HG03378 (cell line): ENCODE measurements at regions not wholly inside any gene's neighbourhood (a gene's known extent, or its start where the extent isn't known, plus 50 kb on each side); places are given as distances from the start of the nearest gene placed in this dataset.
"Not testable (repeated sequence)": the region's sequence is repeated elsewhere in the genome, so short reads cannot be mapped to it uniquely, and the experiment has no call there.

Experiments used
- ATAC-seq: cut with Tn5 transposase; IDR thresholded peaks from one replicate; pipeline ENCODE4 v1.9.1; 2021; ENCODE audit warnings: mild to moderate bottlenecking, moderate library complexity; ENCODE audit not compliant: unreplicated experiment

DNA sequence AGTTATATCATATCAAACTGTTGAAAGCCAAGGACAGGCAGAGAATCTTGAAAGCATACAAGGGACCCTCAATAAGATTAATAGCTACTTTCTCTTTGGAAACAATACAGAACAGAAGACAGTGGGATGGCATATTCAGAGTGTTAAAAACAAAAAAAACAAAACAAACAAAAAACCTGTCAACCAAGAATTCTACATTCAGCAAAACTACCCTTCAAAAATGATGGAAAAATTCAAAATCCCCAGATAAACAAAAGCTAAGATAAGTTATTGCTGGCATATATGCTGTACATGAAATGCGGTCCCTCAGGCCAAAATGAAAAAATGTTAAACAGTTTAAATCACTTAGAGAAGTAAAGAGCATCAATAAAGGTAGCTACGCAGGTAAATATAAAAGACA, 425.1 kb downstream of the ACTL7B start:
- no peak for ATAC-seq

DNA sequence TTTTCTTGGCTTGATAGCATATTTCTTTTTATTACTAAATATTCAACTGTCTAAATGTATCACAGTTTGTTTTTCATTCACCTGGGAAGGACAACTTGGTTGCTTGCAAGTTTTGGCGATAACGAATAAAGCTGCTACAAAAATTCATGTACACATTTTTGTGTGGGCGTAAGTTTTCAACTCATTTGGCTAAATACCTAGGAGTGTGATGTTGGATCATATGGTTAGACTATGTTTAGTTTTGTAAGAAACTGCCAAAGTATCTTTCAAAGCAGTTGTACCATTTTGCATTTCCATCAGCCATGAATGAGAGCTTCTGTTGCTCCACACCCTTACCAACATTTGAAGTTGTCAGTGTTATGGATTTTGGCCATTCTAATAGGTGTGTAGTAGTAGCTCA, 428.0 kb downstream of the ACTL7B start:
- ATAC-seq: no peak

DNA sequence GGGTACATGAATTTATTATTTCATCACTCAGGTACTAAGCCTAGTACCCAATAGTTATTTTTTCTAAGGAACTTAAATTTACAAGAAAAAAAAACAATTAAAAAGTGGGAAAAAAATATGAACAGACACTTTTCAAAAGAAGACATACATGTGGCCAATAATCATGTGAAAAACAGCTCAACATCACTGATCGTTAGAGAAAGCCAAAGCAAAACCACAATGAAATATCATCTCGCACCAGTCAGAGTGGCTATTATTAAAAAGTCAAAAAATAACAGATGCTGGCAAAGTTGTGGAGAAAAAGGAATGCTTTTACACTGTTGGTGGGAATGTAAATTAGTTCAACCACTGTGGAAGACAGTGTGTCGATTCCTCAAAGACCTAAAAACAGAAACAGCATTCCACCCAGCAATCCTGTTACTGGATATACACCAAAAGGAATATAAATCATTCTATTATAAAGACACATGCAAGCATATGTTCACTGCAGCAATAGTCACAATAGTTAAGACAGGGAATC, 429.3 kb downstream of the ACTL7B start:
- not testable (repeated sequence) for ATAC-seq

DNA sequence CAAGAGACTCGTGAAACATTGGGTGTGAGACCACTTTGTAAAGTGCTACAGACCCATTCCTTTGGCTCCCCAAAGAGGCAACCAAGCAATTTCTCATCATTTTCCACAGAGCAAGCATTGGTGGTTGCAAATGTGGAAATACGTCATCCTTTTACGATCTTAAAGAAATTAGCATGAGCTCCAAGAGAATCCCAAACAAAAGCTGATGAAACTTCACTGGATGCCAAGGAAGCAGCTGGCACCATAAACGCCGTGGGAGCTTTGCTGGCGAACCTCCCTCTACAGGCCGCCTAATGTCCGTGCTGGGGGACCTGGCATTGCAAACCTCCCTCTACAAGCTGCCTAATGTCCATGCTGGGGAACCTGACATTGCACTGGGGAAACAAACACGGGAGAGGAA, 432.4 kb downstream of the ACTL7B start:
- ATAC-seq: no peak

DNA sequence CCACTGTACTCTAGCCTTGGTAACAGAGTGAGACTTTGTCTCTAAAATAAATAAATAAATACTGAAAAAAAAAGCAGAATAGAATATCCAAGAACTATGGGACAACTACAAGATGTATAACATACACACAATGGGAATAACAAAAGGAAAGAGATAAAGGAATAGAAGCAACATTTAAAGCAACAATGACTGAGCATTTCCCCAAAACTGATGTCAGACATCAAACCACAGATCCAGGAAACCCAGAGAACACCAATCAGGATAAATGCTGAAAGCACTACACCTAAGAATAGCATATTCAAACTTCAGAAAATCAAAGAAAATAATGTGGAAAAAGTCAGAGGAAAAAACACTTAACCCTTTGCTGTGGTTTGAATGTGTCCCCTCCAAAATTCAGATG, 436.4 kb downstream of the ACTL7B start:
- no peak for ATAC-seq

DNA sequence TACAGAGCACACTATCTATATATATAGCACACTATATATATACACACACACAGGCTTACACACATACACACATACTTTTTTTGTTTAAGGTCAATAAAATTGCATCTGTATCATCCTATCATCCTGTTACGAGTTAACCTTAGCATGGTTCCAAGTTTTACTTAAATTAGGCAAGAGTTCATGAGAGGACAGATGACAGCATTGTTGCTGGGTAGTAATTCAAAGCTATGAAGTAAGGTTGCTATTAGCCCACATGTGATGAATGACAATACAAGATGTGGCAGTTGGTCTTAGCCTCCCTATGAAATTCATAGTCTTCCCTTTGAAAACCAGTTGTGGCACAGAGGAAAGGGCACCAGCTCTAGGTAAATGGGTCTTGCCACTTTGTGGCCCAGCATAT, 438.1 kb downstream of the ACTL7B start:
- ATAC-seq: no peak

DNA sequence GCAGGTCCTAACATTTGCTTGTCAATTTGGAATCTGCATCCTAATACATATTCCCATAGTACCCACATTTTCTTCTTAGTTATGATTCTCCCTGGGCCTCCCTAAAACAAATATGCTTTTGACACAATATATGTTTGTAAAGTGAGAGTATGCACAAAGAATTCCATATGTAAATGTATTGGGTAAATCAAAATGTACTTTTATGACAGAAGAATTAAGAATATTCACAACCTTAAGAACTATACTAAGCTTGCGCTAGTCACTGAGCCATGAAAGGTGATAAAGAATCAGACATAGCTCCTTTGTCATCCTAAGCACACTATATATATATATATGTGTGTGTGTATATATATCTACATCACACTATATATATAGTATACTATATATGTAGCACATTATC, 438.5 kb downstream of the ACTL7B start:
- no peak for ATAC-seq

DNA sequence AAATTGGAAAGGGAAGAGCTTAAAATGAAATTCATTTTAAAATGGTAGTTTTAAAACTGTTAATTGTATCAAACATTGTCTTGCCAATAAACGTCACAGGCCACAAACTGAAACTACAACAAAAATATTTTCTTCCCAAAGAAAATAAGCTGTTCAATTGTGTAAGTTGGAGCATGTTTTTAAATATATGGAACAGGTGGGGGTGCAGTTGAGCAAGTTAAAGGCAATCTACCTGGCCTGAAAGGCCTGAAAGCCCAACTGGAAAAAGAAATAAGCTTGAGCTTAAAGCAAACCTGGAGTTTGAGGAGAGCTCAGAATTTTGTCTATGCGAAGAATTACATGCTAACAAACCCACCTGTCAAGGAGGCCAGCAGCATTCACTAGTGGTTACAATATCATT, 439.5 kb downstream of the ACTL7B start:
- no peak for ATAC-seq

DNA sequence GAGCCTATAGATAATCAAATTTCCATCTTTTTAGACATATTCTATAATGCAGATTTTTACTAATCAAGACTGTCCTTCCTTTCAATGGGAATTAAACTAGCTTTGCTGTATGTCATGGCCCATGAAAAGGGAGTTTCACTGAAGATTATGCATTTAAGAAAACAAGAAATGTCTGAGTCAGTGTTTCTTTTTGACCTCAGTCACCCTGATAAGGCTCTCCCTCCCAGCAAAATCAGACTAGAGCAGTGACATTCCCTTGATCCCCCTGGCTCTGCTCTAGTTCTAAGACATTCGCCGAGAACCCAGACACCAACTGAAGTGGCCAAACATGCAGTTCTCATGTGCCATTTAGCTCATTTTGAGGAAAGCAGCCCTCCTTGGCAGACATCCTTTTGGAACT, 442.0 kb downstream of the ACTL7B start:
- ATAC-seq: no peak

DNA sequence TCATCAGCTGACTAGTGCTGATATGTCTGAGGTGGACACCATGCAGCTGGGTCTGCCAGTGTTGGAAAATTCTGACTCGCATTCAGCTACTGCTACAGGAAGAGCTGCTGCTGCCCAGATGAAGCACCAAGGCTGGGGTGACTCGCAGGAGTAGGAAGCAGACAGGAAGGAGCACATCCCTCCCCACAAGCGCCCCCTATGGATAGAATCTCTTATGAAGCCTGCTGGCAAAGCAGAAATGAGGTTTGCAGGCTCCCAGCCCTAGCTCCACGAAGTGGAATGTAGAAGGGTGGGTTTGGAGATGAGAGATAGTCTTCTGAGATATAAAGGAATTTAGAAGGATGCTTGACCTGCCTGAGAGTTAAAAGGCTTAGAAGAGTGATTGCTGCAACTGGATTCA, 443.0 kb downstream of the ACTL7B start:
- ATAC-seq: no peak

DNA sequence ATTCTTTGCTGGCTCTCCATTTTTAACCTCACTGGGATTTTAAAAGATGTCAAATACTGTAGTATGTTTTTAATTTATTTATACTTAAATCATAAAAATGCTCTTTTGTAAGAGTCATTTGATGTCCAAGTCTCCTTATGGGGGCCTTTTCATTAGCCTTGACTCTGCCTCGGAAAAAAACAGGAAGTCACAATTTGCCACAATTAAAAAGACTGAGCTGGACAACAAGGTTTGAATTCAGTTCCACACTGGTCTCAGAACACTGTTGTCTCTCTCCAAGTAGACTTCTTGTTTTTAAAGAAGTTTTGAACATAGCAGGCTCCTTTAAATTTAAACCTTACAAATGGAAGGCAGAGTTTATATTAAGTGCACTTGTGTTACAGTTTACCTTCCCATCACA, 444.2 kb downstream of the ACTL7B start:
- no peak for ATAC-seq

DNA sequence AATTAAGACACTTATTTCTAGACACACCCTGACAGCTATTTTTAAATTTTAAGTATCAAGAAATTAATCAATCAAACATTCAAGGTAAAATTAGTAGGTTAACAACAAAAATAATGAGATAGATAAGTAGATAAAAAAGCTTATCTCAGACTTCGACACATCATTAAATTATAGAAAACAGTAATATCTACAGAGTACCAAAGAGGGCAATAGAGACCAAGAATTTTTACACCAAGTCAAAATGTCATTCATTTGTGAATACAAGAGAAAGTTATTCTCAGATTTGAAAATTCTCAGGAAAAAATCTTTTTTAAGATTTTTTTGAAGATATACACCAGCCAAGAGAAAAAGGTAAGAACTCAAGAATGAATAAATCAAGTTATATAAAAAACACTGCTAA, 445.6 kb downstream of the ACTL7B start:
- ATAC-seq: no peak

DNA sequence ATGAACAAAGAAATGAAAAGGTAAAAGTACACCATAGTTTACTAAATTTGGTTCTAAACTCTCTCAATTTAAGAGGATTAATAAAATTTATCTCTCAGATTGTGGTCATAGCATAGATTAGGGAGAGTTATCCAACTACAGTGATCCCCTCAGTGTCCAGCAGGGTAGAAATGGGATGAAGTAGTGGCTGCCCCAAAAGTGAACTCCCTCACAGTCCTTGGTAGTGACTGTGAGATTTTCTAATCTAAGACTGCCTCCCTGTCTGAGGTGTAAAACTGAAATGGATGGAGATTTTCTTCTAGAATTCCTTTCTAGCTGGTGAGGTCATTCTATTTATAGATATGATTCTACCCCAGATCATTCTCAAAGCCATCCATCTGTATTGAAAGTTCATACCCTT, 455.5 kb downstream of the ACTL7B start:
- ATAC-seq: no peak

DNA sequence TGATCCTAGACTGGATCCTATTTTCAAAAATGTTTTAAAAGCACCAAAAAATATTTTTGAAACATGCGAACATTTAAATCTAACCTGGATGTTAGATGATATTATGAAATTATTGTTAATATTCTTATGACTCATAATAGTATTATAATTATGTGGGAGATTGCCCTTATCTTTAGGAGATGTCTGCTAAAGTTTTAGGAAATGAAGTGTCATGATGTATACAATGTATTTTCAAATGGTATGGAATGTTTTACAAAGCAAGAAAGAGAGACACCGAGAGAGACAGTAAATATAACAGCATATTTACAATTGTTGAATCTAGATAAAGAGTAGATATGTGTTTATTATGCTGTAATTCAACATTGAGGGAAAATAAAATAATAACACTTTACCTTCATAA, 455.9 kb downstream of the ACTL7B start:
- ATAC-seq: no peak

DNA sequence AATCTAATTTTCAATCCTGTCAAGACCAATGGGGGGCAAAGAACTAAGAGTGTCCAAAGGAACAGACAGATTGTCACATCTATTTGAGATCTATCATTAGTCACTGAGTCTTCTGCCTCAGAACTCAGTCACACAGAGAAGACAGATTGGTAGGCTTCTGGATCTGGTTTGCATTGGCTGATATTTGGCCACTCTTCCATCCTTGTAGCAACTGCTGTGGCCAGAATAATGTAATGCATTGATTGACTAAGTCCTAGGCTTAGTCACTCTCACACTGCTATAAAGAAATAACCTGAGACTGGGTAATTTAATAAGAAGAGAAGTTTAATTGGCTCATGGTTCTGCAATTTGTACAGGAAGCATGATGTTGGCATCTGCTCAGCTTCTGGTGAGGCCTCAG, 458.5 kb downstream of the ACTL7B start:
- ATAC-seq: no peak

DNA sequence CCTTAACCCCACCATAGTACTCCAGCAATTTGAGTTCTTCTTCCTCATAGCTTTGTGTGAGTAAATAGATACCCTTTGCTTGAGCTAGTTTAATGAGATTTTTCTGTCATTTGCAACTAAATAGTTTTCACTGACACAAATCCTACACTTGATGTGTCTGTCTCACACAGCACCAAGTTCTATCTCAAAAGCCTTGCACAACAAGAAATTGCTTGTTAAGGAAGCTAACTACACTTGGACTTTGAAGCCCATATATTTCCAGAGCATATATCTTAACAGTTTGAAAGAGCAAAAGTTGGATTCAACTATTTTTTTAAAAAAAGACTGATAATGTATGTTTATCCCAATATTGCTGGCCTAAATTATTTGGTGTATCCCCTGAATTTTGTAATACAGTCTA, 459.2 kb downstream of the ACTL7B start:
- no peak for ATAC-seq

DNA sequence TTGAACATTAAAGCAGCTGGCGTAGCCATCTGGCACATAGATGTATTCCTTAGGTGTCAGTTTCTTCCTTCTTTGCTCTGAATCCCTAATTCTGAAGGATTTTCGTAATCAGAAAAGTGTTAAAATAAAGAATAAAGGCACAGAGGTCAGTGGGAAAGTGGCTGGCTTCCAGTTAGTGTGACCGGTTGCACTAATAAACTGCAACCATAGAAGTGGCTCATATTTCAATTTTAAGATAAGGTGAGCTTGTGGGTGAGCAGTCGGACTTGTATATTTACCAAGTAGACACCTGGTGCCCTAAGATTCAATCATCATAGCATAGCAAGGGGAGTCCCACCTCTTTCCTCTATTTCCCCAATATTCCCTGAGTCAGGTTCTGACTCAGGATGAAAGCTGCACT, 459.6 kb downstream of the ACTL7B start:
- ATAC-seq: no peak

DNA sequence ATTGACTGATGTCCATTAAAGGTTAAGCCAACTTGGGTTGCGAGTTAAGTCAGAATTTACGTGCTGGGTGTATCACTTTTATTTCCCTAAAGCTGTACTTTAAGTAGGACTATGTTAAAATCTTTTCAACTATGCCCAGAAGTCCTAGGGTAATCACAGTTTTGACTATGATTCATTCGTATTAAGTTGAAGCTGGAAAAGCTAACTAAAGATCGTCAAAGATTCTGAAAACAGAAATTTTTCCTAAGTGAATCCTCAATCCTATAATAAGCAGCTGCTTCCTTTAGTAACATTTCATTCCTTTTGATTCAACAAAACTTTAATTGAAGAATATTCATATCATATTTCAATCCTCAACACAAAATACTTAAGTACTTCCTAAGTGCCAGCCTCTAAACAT, 460.4 kb downstream of the ACTL7B start:
- no peak for ATAC-seq

DNA sequence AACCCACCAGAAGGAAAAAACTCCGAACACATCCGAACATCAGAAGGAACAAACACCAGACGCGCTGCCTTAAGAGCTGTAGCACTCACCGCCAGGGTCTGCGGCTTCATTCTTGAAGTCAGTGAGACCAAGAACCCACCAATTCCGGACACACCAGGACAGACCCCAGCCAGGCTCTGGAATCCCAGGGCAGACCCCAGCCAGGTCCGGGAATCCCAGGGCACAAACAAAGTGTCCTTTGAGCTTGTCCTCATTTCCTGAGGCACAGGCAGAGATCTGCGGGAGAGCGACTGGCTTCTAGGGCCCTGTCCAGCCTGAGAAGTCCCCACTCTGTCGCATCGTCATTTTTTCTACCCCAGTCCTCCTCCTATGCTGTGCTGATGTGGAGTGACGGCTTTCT, 461.1 kb downstream of the ACTL7B start:
- no peak for ATAC-seq

DNA sequence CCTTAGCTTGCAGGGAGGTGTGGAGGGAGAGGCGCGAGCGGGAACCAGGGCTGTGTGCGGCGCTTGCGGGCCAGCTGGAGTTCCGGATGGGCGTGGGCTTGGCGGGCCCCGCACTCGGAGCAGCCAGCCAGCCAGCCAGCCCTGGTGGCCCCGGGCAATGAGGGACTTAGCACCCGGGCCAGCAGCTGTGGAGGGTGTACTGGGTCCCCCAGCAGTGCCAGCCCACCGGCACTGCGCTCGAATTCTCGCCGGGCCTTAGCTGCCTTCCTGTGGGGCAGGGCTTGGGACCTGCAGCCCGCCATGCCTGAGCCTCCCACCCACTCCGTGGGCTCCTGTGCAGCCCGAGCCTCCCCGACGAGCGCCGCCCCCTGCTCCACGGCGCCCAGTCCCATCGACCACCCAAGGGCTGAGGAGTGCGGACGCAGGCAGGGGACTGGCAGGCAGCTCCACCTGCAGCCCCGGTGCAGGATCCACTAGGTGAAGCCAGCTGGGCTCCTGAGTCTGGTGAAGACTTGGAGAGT, 462.2 kb downstream of the ACTL7B start:
- ATAC-seq: not testable (repeated sequence)

DNA sequence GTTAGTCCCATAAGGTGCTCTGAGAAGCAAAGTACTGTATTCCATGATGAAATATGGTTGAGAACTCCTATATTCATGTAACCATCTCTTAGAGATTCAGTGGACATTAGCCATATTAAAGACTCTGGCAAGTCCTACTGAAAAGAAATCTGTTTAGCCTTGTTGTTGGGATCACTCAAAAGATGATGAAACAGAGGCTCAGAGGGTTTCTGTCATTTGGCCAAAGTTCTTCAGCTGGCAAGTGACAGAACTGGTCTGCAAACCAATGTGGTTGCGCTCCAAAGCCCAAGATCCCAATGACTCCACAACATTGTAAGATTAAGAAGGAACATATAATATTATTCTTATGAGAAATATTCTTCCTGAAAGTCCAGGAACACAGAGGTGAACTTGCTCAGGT, 462.9 kb downstream of the ACTL7B start:
- ATAC-seq: no peak

DNA sequence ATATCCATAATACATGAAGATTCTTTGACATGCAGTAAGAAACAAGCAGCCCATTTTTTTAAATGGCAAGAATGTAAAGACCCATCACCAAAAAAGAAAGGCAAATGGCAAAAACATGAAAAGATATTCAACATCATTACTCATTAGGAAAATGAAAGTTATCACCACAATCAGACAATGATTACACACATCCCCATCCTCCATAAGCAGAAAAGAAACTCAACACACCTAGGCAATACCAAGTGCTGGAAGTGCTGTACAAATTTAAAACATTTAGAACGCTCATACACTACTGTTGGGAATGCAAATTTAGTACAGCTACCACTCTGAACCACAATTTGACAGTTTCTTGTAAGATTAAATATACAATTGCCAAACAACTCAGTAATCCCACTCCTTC, 466.7 kb downstream of the ACTL7B start:
- peak; percentile 79 for ATAC-seq

DNA sequence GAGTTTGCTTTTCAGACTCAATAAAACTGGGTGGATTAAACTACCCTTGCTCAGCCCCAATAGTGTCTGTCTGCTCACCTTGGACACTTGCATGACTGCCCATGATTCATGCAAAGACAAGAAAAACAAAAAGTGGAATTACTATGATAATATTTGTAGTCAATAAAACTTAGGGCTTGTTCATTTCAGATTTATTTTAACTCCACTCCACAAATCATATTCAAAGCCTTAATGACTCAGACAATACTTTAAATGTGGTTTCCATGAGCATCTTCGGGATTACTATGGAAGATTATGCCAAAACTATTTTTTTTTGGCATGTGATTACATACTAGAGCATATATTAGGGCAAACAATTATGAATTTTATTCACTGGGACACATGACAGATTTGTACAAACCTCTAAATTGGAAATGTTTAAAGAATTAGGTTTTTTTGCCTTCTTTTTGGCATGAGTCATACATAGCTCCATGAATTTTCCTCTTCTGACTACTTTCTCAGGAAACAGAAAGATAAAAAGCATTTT, 468.9 kb downstream of the ACTL7B start:
- ATAC-seq: no peak
